NT2/D1 (cell line): ENCODE measurements at regions not wholly inside any gene's neighbourhood (a gene's known extent, or its start where the extent isn't known, plus 50 kb on each side); places are given as distances from the start of the nearest gene placed in this dataset.

Experiments
- DNase-seq: peaks from one replicate; pipeline ENCODE4 v3.0.0-alpha.2; 2011; ENCODE audit warnings: low read depth, low spot score
- H3K27me3 ChIP-seq: 2 replicates; pipeline ENCODE4 v1.6.0; 2011; ENCODE audit warnings: mild to moderate bottlenecking; ENCODE audit not compliant: insufficient read length, insufficient read depth
- H3K36me3 ChIP-seq: 2 replicates; pipeline ENCODE4 v1.6.1; 2011; ENCODE audit warnings: mild to moderate bottlenecking, low read length, mixed read lengths; ENCODE audit not compliant: insufficient read depth, insufficient read length
- H3K4me1 ChIP-seq: 2 replicates; pipeline ENCODE4 v1.5.1; 2011; ENCODE audit not compliant: insufficient read depth, insufficient read length
- H3K4me3 ChIP-seq: 2 replicates; pipeline ENCODE4 v1.5.1; 2011; ENCODE audit warnings: low read depth; ENCODE audit not compliant: insufficient read length
- H3K9ac ChIP-seq: 2 replicates; pipeline ENCODE4 v1.6.0; 2011; ENCODE audit warnings: low read depth; ENCODE audit not compliant: insufficient read length
- H3K9me3 ChIP-seq: 2 replicates; pipeline ENCODE4 v1.5.1; 2011; ENCODE audit warnings: mild to moderate bottlenecking, low read length; ENCODE audit not compliant: insufficient read depth
- SUZ12 ChIP-seq: IDR thresholded peaks from 2 replicates; pipeline ENCODE4 v1.6.1; 2011; ENCODE audit not compliant: insufficient read length, insufficient read depth; ENCODE audit errors: extremely low read depth
- YY1 ChIP-seq: IDR thresholded peaks from 2 replicates; pipeline ENCODE4 v1.6.1; 2011; ENCODE audit not compliant: insufficient read length, insufficient read depth
- ZNF274 ChIP-seq: IDR thresholded peaks from 2 replicates; pipeline ENCODE4 v1.6.1; 2011; ENCODE audit warnings: mild to moderate bottlenecking, low read depth, low read length

- DNase-seq: no peak
- no peaks in the 10 kb centered on the region for H3K9me3 ChIP-seq
- H3K36me3 ChIP-seq: no peaks in the 10 kb centered on the region
- no peaks in the 10 kb centered on the region for H3K4me1 ChIP-seq
- no peak overlapping the region for H3K9ac ChIP-seq
- TF ChIP-seq SUZ12 (no peak), YY1 (no peak), ZNF274 (no peak)
- H3K4me3 ChIP-seq: no peak overlapping the region
- no peaks in the 10 kb centered on the region for H3K27me3 ChIP-seq
These were observed 196.4 kb upstream of the RREB1 start for GRCh38 chr6:6911391-6911790.

GRCh38 chr6:6912817-6913744, 194.7 kb upstream of the RREB1 start:
- no peak overlapping the region for H3K4me3 ChIP-seq
- H3K36me3 ChIP-seq: no peaks in the 10 kb centered on the region
- no peak for TF ChIP-seq SUZ12
- no peak for TF ChIP-seq YY1
- no peak for TF ChIP-seq ZNF274
- no peaks in the 10 kb centered on the region for H3K27me3 ChIP-seq
- no peak overlapping the region for H3K9ac ChIP-seq
- no peaks in the 10 kb centered on the region for H3K9me3 ChIP-seq
- H3K4me1 ChIP-seq: peaks cover 3% of the 10 kb centered on the region
- DNase-seq: no peak

GRCh38 chr6:6915219-6915618, 192.5 kb upstream of the RREB1 start:
- H3K4me3 ChIP-seq: no peak overlapping the region
- H3K9me3 ChIP-seq: no peaks in the 10 kb centered on the region
- no peaks in the 10 kb centered on the region for H3K27me3 ChIP-seq
- no peaks in the 10 kb centered on the region for H3K36me3 ChIP-seq
- H3K9ac ChIP-seq: no peak overlapping the region
- no peak for DNase-seq
- no peak for TF ChIP-seq ZNF274
- no peak for TF ChIP-seq YY1
- no peak for TF ChIP-seq SUZ12
- peaks cover 3% of the 10 kb centered on the region for H3K4me1 ChIP-seq

- Histone ChIP-seq H3K4me1 (peaks cover 3% of the 10 kb centered on the region), H3K27me3 (no peaks in the 10 kb centered on the region), H3K4me3 (no peak overlapping the region), H3K36me3 (no peaks in the 10 kb centered on the region), H3K9me3 (no peaks in the 10 kb centered on the region), H3K9ac (no peak overlapping the region)
- no peak for DNase-seq
- TF ChIP-seq YY1 (no peak), SUZ12 (no peak), ZNF274 (no peak)
These were observed 191.8 kb upstream of the RREB1 start for GRCh38 chr6:6915813-6916547.

- Histone ChIP-seq H3K27me3 (no peaks in the 10 kb centered on the region), H3K36me3 (no peaks in the 10 kb centered on the region), H3K9me3 (no peaks in the 10 kb centered on the region), H3K4me1 (peaks cover 3% of the 10 kb centered on the region), H3K9ac (no peak overlapping the region), H3K4me3 (no peak overlapping the region)
- no peak for TF ChIP-seq YY1
- TF ChIP-seq SUZ12: no peak
- no peak for TF ChIP-seq ZNF274
- DNase-seq: no peak
These were observed 191.2 kb upstream of the RREB1 start for GRCh38 chr6:6916598-6916997.

GRCh38 chr6:6918216-6918983, 189.4 kb upstream of the RREB1 start:
- Histone ChIP-seq H3K9ac (no peak overlapping the region), H3K4me3 (no peak overlapping the region), H3K27me3 (no peaks in the 10 kb centered on the region), H3K9me3 (no peaks in the 10 kb centered on the region), H3K4me1 (peaks cover 3% of the 10 kb centered on the region), H3K36me3 (no peaks in the 10 kb centered on the region)
- TF ChIP-seq YY1: no peak
- no peak for DNase-seq

- no peak overlapping the region for H3K9ac ChIP-seq
- no peak overlapping the region for H3K4me3 ChIP-seq
- DNase-seq: no peak
- H3K4me1 ChIP-seq: peaks cover 3% of the 10 kb centered on the region
- TF ChIP-seq ZNF274 (no peak), SUZ12 (no peak), YY1 (no peak)
- no peaks in the 10 kb centered on the region for H3K9me3 ChIP-seq
- H3K27me3 ChIP-seq: no peaks in the 10 kb centered on the region
- H3K36me3 ChIP-seq: no peaks in the 10 kb centered on the region
These were observed 188.6 kb upstream of the RREB1 start for GRCh38 chr6:6919173-6919572.
